WERI-Rb-1 (cell line): ENCODE measurements at regions not wholly inside any gene's neighbourhood (a gene's known extent, or its start where the extent isn't known, plus 50 kb on each side); places are given as distances from the start of the nearest gene placed in this dataset.

ENCODE experiments used
- DNase-seq: peaks from one replicate; pipeline ENCODE4 v3.0.0-alpha.2; 2020
- H3K27ac ChIP-seq: fragments of 250-450 bp; sonication (Bioruptor Pico); 2 replicates; pipeline ENCODE4 v1.5.1; 2020; ENCODE audit warnings: mild to moderate bottlenecking, moderate library complexity
- H3K27me3 ChIP-seq: fragments of 250-450 bp; sonication (Bioruptor Pico); 2 replicates; pipeline ENCODE4 v1.5.1; 2021; ENCODE audit warnings: mild to moderate bottlenecking, low read depth, moderate library complexity; ENCODE audit not compliant: insufficient read depth, severe bottlenecking
- H3K36me3 ChIP-seq: fragments of 250-450 bp; sonication (Bioruptor Pico); 2 replicates; pipeline ENCODE4 v1.5.1; 2020; ENCODE audit warnings: mild to moderate bottlenecking, moderate library complexity
- H3K4me3 ChIP-seq: 2 replicates; pipeline ENCODE4 v1.5.1; 2011; ENCODE audit warnings: low read depth, mild to moderate bottlenecking, control low read depth, low read length
- H3K9me3 ChIP-seq: fragments of 250-450 bp; sonication (Bioruptor Pico); 2 replicates; pipeline ENCODE4 v1.5.1; 2021; ENCODE audit warnings: mild to moderate bottlenecking, moderate library complexity; ENCODE audit not compliant: severe bottlenecking
- CTCF ChIP-seq: IDR thresholded peaks from 2 replicates; pipeline ENCODE4 v1.5.1; 2011; ENCODE audit warnings: low read depth, mild to moderate bottlenecking, control low read depth, inconsistent platforms, low read length

- Histone ChIP-seq H3K27me3 (no peaks in the 10 kb centered on the region), H3K4me3 (no peak overlapping the region), H3K9me3 (no peaks in the 10 kb centered on the region), H3K36me3 (no peaks in the 10 kb centered on the region), H3K27ac (no peak overlapping the region)
- peak; percentile 55 for TF ChIP-seq CTCF
- DNase-seq: no peak
Observed at GRCh38 chr9:103789686-103790085, 304.4 kb upstream of the SMC2 start.

- no peak for DNase-seq
- H3K36me3 ChIP-seq: no peaks in the 10 kb centered on the region
- no peak overlapping the region for H3K27ac ChIP-seq
- H3K9me3 ChIP-seq: no peaks in the 10 kb centered on the region
- no peak overlapping the region for H3K4me3 ChIP-seq
- no peaks in the 10 kb centered on the region for H3K27me3 ChIP-seq
- no peak for TF ChIP-seq CTCF
Observed at GRCh38 chr9:103798620-103799019, 295.5 kb upstream of the SMC2 start.

GRCh38 chr9:103799959-103800358 is 294.1 kb upstream of the SMC2 start:
- Histone ChIP-seq H3K9me3 (no peaks in the 10 kb centered on the region), H3K27ac (no peak overlapping the region), H3K4me3 (no peak overlapping the region), H3K36me3 (no peaks in the 10 kb centered on the region), H3K27me3 (no peaks in the 10 kb centered on the region)
- TF ChIP-seq CTCF: no peak
- DNase-seq: no peak

- no peak for DNase-seq
- no peak overlapping the region for H3K4me3 ChIP-seq
Observed at GRCh38 chr9:103802068-103802467, 292.0 kb upstream of the SMC2 start.

DNA sequence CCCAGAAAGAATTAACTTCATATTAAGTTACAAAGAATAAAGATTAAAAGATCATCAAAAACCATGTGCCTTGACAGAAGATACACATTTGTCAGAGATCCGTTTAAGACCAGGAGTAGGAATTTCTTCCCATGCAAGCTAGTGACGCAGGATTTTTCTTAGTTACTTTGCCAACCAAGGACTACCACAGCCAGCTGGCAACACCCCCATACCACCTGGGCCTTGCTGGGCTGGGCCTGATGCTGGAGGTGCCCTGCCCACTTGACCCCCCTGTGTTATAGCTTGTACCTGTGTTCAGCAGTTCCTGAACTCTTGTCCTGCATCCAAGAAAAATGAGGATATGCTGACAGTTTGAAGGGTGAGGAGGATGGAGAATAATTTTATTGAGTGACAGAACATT is 290.9 kb upstream of the SMC2 start:
- Histone ChIP-seq H3K9me3 (no peaks in the 10 kb centered on the region), H3K27ac (no peak overlapping the region), H3K4me3 (no peak overlapping the region), H3K27me3 (no peaks in the 10 kb centered on the region), H3K36me3 (no peaks in the 10 kb centered on the region)
- TF ChIP-seq CTCF: no peak
- no peak for DNase-seq

More at GRCh38 chr9:103802068-103802467, 292.0 kb upstream of the SMC2 start:
- no peak for TF ChIP-seq CTCF
- Histone ChIP-seq H3K27me3 (no peaks in the 10 kb centered on the region), H3K36me3 (no peaks in the 10 kb centered on the region), H3K27ac (no peak overlapping the region), H3K9me3 (no peaks in the 10 kb centered on the region)

- no peak overlapping the region for H3K4me3 ChIP-seq
- no peak for TF ChIP-seq CTCF
Observed at GRCh38 chr9:103804077-103804735, 289.9 kb upstream of the SMC2 start.

More at GRCh38 chr9:103804077-103804735, 289.9 kb upstream of the SMC2 start:
- no peaks in the 10 kb centered on the region for H3K36me3 ChIP-seq
- no peaks in the 10 kb centered on the region for H3K9me3 ChIP-seq
- no peak for DNase-seq
- no peak overlapping the region for H3K27ac ChIP-seq
- H3K27me3 ChIP-seq: no peaks in the 10 kb centered on the region
